HG03571 (cell line): ENCODE measurements at regions not wholly inside any gene's neighbourhood (a gene's known extent, or its start where the extent isn't known, plus 50 kb on each side); places are given as distances from the start of the nearest gene placed in this dataset.
"Not testable (repeated sequence)": the region's sequence is repeated elsewhere in the genome, so short reads cannot be mapped to it uniquely, and the experiment has no call there.

ENCODE experiments used
- ATAC-seq: cut with Tn5 transposase; IDR thresholded peaks from one replicate; pipeline ENCODE4 v1.9.1; 2021; ENCODE audit not compliant: unreplicated experiment

- not testable (repeated sequence) for ATAC-seq
Observed at GRCh38 chr6:121634586-121634985, 199.1 kb downstream of the GJA1 start.

- ATAC-seq: no peak
Observed at GRCh38 chr6:121635355-121635754, 199.9 kb downstream of the GJA1 start.

GRCh38 chr6:121636217-121636616 is 200.8 kb downstream of the GJA1 start:
- not testable (repeated sequence) for ATAC-seq

GRCh38 chr6:121639021-121639420 is 203.6 kb downstream of the GJA1 start:
- no peak for ATAC-seq

- no peak for ATAC-seq
Observed at GRCh38 chr6:121641158-121641557, 205.7 kb downstream of the GJA1 start.

- ATAC-seq: no peak
Observed at GRCh38 chr6:121645100-121645745, 209.8 kb downstream of the GJA1 start.

GRCh38 chr6:121647905-121648304 is 212.5 kb downstream of the GJA1 start:
- no peak for ATAC-seq

- no peak for ATAC-seq
Observed at GRCh38 chr6:121649951-121650350, 214.5 kb downstream of the GJA1 start.

- ATAC-seq: no peak
Observed at GRCh38 chr6:121651420-121651819, 216.0 kb downstream of the GJA1 start.

- ATAC-seq: no peak
Observed at GRCh38 chr6:121652223-121652622, 216.8 kb downstream of the GJA1 start.

GRCh38 chr6:121652726-121653623 is 217.5 kb downstream of the GJA1 start:
- no peak for ATAC-seq

- no peak for ATAC-seq
Observed at GRCh38 chr6:121653624-121654008, 218.2 kb downstream of the GJA1 start.

- ATAC-seq: no peak
Observed at GRCh38 chr6:121657972-121658371, 222.5 kb downstream of the GJA1 start.

- ATAC-seq: no peak
Observed at GRCh38 chr6:121660277-121660676, 224.8 kb downstream of the GJA1 start.

GRCh38 chr6:121663292-121663810 is 227.9 kb downstream of the GJA1 start:
- ATAC-seq: no peak

- no peak for ATAC-seq
Observed at GRCh38 chr6:121664158-121664557, 228.7 kb downstream of the GJA1 start.

- ATAC-seq: no peak
Observed at GRCh38 chr6:121666814-121667213, 231.4 kb downstream of the GJA1 start.

GRCh38 chr6:121668259-121668658 is 232.8 kb downstream of the GJA1 start:
- no peak for ATAC-seq

GRCh38 chr6:121670511-121670910 is 235.1 kb downstream of the GJA1 start:
- ATAC-seq: no peak

- ATAC-seq: no peak
Observed at GRCh38 chr6:121677571-121677970, 242.1 kb downstream of the GJA1 start.

GRCh38 chr6:121678245-121678644 is 242.8 kb downstream of the GJA1 start:
- ATAC-seq: no peak

GRCh38 chr6:121680058-121680457 is 244.6 kb downstream of the GJA1 start:
- no peak for ATAC-seq
